ENCODE measurements at regions not wholly inside any gene's neighbourhood (a gene's known extent, or its start where the extent isn't known, plus 50 kb on each side); places are given as distances from the start of the nearest gene placed in this dataset.

- DNase-seq = no peak
These were observed 77.0 kb upstream of the SPATA12 start for GRCh38 chr3:56983427-56983826.

- DNase-seq = no peak
These were observed 78.8 kb upstream of the SPATA12 start for GRCh38 chr3:56981445-56982230.

GRCh38 chr3:56980798-56981390 is 79.6 kb upstream of the SPATA12 start:
- peak; percentile 98 for DNase-seq

- no peak for DNase-seq
These were observed 80.2 kb upstream of the SPATA12 start for GRCh38 chr3:56980243-56980642.

- no peak for DNase-seq
These were observed 80.7 kb upstream of the SPATA12 start for GRCh38 chr3:56979791-56980190.

- DNase-seq = no peak
These were observed 82.9 kb upstream of the SPATA12 start for GRCh38 chr3:56977561-56977889.

GRCh38 chr3:56976651-56977560 is 83.6 kb upstream of the SPATA12 start:
- DNase-seq = peak; percentile 87

GRCh38 chr3:56975567-56975966 is 84.9 kb upstream of the SPATA12 start:
- peak; percentile 35 for DNase-seq

GRCh38 chr3:56974247-56974930 is 86.1 kb upstream of the SPATA12 start:
- DNase-seq = no peak

GRCh38 chr3:56971816-56972215 is 88.6 kb upstream of the SPATA12 start:
- no peak for DNase-seq

- no peak for DNase-seq
These were observed 89.2 kb upstream of the SPATA12 start for GRCh38 chr3:56971261-56971660.

GRCh38 chr3:56970461-56970879 is 90.0 kb upstream of the SPATA12 start:
- DNase-seq = no peak

- DNase-seq = peak; percentile 41
These were observed 90.6 kb upstream of the SPATA12 start for GRCh38 chr3:56969851-56970250.

GRCh38 chr3:56966509-56966908 is 94.0 kb upstream of the SPATA12 start:
- no peak for DNase-seq

- no peak for DNase-seq
These were observed 94.4 kb upstream of the SPATA12 start for GRCh38 chr3:56966104-56966503.

- DNase-seq = no peak
These were observed 97.5 kb upstream of the SPATA12 start for GRCh38 chr3:56962922-56963321.

GRCh38 chr3:56962206-56962605 is 98.3 kb upstream of the SPATA12 start:
- no peak for DNase-seq

- DNase-seq = no peak
These were observed 100.1 kb upstream of the SPATA12 start for GRCh38 chr3:56960234-56960917.

- no peak for DNase-seq
These were observed 101.6 kb upstream of the SPATA12 start for GRCh38 chr3:56958879-56959278.

- DNase-seq = no peak
These were observed 102.9 kb upstream of the SPATA12 start for GRCh38 chr3:56957522-56957921.

GRCh38 chr3:56956906-56957305 is 103.6 kb upstream of the SPATA12 start:
- no peak for DNase-seq

GRCh38 chr3:56955492-56956111 is 104.9 kb upstream of the SPATA12 start:
- DNase-seq = no peak
